A673 (cell line): ENCODE measurements at regions not wholly inside any gene's neighbourhood (a gene's known extent, or its start where the extent isn't known, plus 50 kb on each side); places are given as distances from the start of the nearest gene placed in this dataset.

ENCODE experiments used
- BruUV-seq: library from RNA; stranded (reverse); fragments of 400-500 nt; replicated peaks from 2 replicates; lab custom pipeline; 2021; lab: Mats Ljungman, UMichigan
- CTCF ChIA-PET: fragments of 300-600 bp; sonication (Branson Sonifier 250); formaldehyde crosslinking; loops from one replicate; lab custom pipeline; 2022; ENCODE audit warnings: antibody characterized with exemption; lab: Charles Lee
- POLR2A ChIA-PET: fragments of 300-600 bp; sonication (Branson Sonifier 250); formaldehyde crosslinking; loops from one replicate; lab custom pipeline; 2022; ENCODE audit warnings: antibody characterized with exemption; ENCODE audit not compliant: low non-redundant PET; lab: Charles Lee
- DNase-seq: peaks from one replicate; pipeline ENCODE4 v3.0.0-alpha.2; 2015; ENCODE audit warnings: low spot score
- H3K27ac ChIP-seq: fragments of 200-600 bp; sonication (generic); 2 replicates; pipeline ENCODE4 v1.5.1; 2016; ENCODE audit warnings: mixed run types, low read depth, mild to moderate bottlenecking, mixed read lengths, antibody characterized with exemption, low read length; ENCODE audit not compliant: poor library complexity, severe bottlenecking
- H3K27me3 ChIP-seq: fragments of 200-600 bp; sonication (generic); replicated peaks from 2 replicates; pipeline ENCODE4 v1.6.1; 2017; ENCODE audit warnings: mixed run types, low read depth, mild to moderate bottlenecking, mixed read lengths, antibody characterized with exemption, low read length; ENCODE audit not compliant: insufficient read depth, poor library complexity
- H3K36me3 ChIP-seq: fragments of 200-600 bp; sonication (generic); 2 replicates; pipeline ENCODE4 v1.6.1; 2016; ENCODE audit warnings: mixed run types, mild to moderate bottlenecking, mixed read lengths, antibody characterized with exemption, low read length; ENCODE audit not compliant: insufficient read depth, poor library complexity, severe bottlenecking
- H3K4me1 ChIP-seq: fragments of 200-600 bp; sonication (generic); 2 replicates; pipeline ENCODE4 v1.6.1; 2017; ENCODE audit warnings: mixed run types, mild to moderate bottlenecking, mixed read lengths, antibody characterized with exemption, low read length; ENCODE audit not compliant: insufficient read depth, poor library complexity, severe bottlenecking
- H3K4me3 ChIP-seq: fragments of 200-600 bp; sonication (generic); 2 replicates; pipeline ENCODE4 v1.5.1; 2016; ENCODE audit warnings: low read depth, mixed run types, mild to moderate bottlenecking, mixed read lengths, low read length; ENCODE audit not compliant: poor library complexity, severe bottlenecking
- H3K9me3 ChIP-seq: fragments of 200-600 bp; sonication (generic); 2 replicates; pipeline ENCODE4 v1.6.1; 2016; ENCODE audit warnings: mixed run types, low read depth, mild to moderate bottlenecking, mixed read lengths, antibody characterized with exemption, low read length; ENCODE audit not compliant: poor library complexity, severe bottlenecking
- EZH2 ChIP-seq: fragments of 200-600 bp; sonication (generic); IDR thresholded peaks from 2 replicates; pipeline ENCODE4 v1.6.1; 2017; ENCODE audit warnings: borderline replicate concordance, low read depth, mild to moderate bottlenecking, mixed read lengths, antibody characterized with exemption, low read length; ENCODE audit not compliant: poor library complexity, severe bottlenecking
- intact Hi-C: fragments of 100-400 bp; cut with micrococcal nuclease; formaldehyde crosslinking; loops from one replicate; pipeline ENCODE4 v1.10.0; 2022; ENCODE audit not compliant: unreplicated experiment
- TF ChIP-seq, protein P1 (sequence below): fragments of 300-800, 200-600 bp; sonication (generic); conservative IDR thresholded peaks from 2 replicates; pipeline ENCODE4 v1.5.1; 2017; ENCODE audit warnings: low read depth, mild to moderate bottlenecking, antibody characterized with exemption, low read length, moderate library complexity, mixed read lengths

DNA sequence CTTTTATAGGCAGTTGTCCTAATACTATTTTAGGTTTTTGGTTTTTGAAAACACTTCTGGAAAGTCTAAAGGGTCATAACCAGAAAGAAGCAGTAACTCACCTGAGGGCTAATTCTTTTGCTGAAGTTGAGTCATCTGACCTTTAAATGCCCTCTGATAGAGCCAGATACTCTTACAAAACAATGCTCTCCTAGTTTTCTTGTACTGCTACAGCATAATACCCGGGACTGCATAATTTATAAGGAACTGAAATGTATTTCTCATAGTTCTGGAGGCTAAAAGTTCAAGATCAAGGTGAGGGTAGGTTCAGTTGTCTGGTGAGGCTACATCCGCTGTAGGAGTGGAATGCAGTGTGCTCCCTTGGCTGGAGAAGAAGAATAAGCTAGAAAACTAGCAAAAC lies 670.3 kb downstream of the TLE4 start:
- DNase-seq, result no peak
- Histone ChIP-seq H3K9me3 (no peaks in the 10 kb centered on the region), H3K4me3 (no peak overlapping the region), H3K36me3 (no peaks in the 10 kb centered on the region), H3K27ac (no peak overlapping the region), H3K27me3 (no peaks in the 10 kb centered on the region), H3K4me1 (no peaks in the 10 kb centered on the region)
- intact Hi-C loops, result no loop called here
- ChIA-PET CTCF (no interaction called here), POLR2A (no interaction called here)
- BruUV-seq, result no TSS peak
- no peak for TF ChIP-seq EZH2
- TF ChIP-seq, protein P1, sequence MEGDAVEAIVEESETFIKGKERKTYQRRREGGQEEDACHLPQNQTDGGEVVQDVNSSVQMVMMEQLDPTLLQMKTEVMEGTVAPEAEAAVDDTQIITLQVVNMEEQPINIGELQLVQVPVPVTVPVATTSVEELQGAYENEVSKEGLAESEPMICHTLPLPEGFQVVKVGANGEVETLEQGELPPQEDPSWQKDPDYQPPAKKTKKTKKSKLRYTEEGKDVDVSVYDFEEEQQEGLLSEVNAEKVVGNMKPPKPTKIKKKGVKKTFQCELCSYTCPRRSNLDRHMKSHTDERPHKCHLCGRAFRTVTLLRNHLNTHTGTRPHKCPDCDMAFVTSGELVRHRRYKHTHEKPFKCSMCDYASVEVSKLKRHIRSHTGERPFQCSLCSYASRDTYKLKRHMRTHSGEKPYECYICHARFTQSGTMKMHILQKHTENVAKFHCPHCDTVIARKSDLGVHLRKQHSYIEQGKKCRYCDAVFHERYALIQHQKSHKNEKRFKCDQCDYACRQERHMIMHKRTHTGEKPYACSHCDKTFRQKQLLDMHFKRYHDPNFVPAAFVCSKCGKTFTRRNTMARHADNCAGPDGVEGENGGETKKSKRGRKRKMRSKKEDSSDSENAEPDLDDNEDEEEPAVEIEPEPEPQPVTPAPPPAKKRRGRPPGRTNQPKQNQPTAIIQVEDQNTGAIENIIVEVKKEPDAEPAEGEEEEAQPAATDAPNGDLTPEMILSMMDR, result no peak

DNA sequence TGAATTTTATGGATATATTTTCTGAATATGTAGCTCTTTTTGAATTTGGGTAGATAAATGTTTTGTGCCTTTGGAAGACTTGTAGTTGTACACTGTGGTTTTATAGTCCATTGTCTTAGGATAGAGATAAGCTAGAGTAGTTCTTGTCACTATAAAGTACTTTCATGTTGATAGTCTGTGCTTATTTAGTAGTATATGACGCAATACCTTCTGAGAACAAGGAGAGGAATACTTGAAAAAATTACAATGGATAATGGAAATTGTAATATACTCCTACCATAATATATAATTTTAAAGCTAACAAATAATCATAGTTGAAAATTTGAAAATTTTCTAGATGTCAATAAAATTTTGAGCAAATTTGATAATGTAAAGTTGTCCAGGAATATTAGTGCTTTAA lies 664.0 kb downstream of the TLE4 start:
- intact Hi-C loops, result no loop called here
- TF ChIP-seq, protein P1, result no peak
- no peak for TF ChIP-seq EZH2
- DNase-seq, result no peak
- CTCF ChIA-PET, result no interaction called here
- no peak overlapping the region for H3K4me3 ChIP-seq
- no peaks in the 10 kb centered on the region for H3K36me3 ChIP-seq
- BruUV-seq, result no TSS peak
- H3K9me3 ChIP-seq, result no peaks in the 10 kb centered on the region
- no peak overlapping the region for H3K27ac ChIP-seq
- H3K4me1 ChIP-seq, result no peaks in the 10 kb centered on the region
- no peaks in the 10 kb centered on the region for H3K27me3 ChIP-seq
- POLR2A ChIA-PET, result no interaction called here

DNA sequence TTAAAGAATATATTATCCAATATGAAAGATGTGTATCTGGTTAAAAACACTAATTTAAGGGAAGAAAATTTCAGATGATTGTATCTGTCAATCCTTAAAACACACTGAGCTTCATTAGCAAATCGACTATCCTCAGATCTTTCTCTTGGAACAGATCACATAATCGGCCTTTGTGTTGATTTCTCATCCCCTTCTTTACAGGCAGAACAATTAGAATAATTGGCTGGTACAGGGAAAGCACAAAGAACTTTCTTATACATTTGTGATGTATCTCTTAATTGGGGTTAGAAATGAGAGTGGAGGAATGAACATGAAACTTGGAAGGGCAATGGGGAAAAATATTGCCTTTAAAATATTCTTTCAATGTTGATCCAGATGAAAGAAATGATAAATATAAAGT lies 662.1 kb downstream of the TLE4 start:
- Histone ChIP-seq H3K4me1 (no peaks in the 10 kb centered on the region), H3K4me3 (no peak overlapping the region), H3K36me3 (no peaks in the 10 kb centered on the region), H3K27ac (no peak overlapping the region), H3K9me3 (no peaks in the 10 kb centered on the region), H3K27me3 (no peaks in the 10 kb centered on the region)
- POLR2A ChIA-PET, result no interaction called here
- intact Hi-C loops, result no loop called here
- no peak for DNase-seq
- CTCF ChIA-PET, result no interaction called here
- BruUV-seq, result no TSS peak
- TF ChIP-seq EZH2, result no peak
- TF ChIP-seq, protein P1, result no peak
